ENCODE measurements at regions not wholly inside any gene's neighbourhood (a gene's known extent, or its start where the extent isn't known, plus 50 kb on each side); places are given as distances from the start of the nearest gene placed in this dataset.

DNA sequence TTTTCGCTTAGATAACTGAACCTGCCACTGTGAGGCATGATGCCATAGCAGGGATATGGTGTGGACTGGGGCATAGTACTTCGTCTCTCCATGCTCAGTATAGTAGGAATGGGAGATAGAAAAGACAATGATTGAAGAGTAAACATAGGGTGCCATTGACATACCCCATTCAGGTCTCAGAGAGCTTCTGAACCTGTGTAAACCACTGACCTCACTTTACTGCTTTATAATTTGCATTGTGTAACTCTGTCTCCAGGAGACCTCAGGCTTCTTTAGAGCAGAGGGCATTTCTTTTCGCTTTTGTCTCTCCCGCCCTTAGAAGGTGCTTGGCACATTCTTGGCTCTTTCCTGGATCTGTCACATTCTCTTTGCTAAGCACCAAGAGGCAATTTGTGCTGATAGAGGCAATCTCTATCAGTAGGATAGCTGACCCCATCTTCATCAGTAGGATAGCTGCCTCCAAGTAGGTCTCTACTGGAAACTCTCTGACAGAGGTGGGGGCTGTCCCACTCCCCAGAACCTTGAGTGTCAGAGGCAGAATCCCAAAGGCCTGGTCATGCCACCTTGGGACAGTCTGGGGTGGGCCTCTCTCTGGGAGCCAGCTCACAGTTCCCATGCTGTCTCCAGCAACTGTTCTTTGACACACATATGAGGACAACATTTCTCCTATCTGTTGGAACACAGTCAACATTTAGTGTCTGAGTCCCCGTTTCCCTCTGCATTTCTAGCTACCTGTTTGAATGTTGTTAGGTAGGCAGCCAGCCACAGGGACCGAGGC is 181.9 kb downstream of the UTP18 start:
- H4K20me1 ChIP-seq (ENCODE audit: insufficient read depth), result no peaks in the 10 kb centered on the region
- no peak for DNase-seq
- no peaks in the 10 kb centered on the region for H3K79me2 ChIP-seq (ENCODE audit: insufficient read depth)
- H3F3A ChIP-seq (ENCODE audit: insufficient read depth), result no peaks in the 10 kb centered on the region
- TF ChIP-seq EZH2phosphoT487 (IDR thresholded peaks at IDR 0.05; ENCODE audit: insufficient read depth, low read depth) (no peak), EZH2 (IDR thresholded peaks at IDR 0.05; ENCODE audit: insufficient read depth, poor library complexity, severe bottlenecking) (no peak)
- no peak overlapping the region for H3K4me3 ChIP-seq
- H3K27ac ChIP-seq, result no peak overlapping the region
- 29 to 33% methylated on average over 6 of the region's 6 CpGs for WGBS, 2 experiments (ENCODE audit: low coverage in 1 of 2, low lambda C conversion rate in 2 of 2, missing lambda C conversion rate in 2 of 2)
- H2AFZ ChIP-seq, result no peak overlapping the region
- no peaks in the 10 kb centered on the region for H3K36me3 ChIP-seq (ENCODE audit: low read depth)
- H3K4me2 ChIP-seq (ENCODE audit: unreplicated experiment), result no peak overlapping the region
- no peaks in the 10 kb centered on the region for H3K4me1 ChIP-seq (ENCODE audit: insufficient read depth)
- no peaks in the 10 kb centered on the region for H3K9me3 ChIP-seq (ENCODE audit: low read depth)
- H3K27me3 ChIP-seq (replicated peaks; ENCODE audit: insufficient read depth), result no peaks in the 10 kb centered on the region
- no peak overlapping the region for H3K9ac ChIP-seq
- in situ Hi-C loops (cut with MboI), result no loop called here
- no peaks in the 10 kb centered on the region for H3K9me2 ChIP-seq (ENCODE audit: insufficient read depth)

DNA sequence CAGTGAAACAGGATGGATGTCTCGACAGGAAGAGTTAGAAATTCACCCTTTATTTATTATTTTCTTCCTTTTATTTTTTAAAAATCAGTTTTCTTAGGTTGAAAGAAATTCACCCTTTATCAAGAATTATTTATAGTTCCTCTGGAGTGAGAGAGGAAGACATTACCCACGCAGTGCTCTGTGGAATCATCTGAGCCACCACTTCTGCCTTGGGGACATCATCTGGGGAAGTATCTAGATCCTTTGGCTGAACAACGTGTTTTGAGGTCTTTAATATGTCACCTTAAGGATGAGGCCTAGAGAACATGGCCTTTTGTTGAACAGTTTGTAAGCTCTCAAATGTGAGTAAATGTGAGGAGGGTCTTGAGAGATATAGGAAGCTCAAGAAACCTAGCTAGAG is 183.3 kb downstream of the UTP18 start:
- Histone ChIP-seq H3K27me3 (replicated peaks; ENCODE audit: insufficient read depth) (no peaks in the 10 kb centered on the region), H3K9ac (no peak overlapping the region), H4K20me1 (ENCODE audit: insufficient read depth) (no peaks in the 10 kb centered on the region), H3K9me2 (ENCODE audit: insufficient read depth) (no peaks in the 10 kb centered on the region), H3K4me2 (ENCODE audit: unreplicated experiment) (no peak overlapping the region), H3F3A (ENCODE audit: insufficient read depth) (no peaks in the 10 kb centered on the region), H3K9me3 (ENCODE audit: low read depth) (no peaks in the 10 kb centered on the region), H3K4me1 (ENCODE audit: insufficient read depth) (no peaks in the 10 kb centered on the region), H3K79me2 (ENCODE audit: insufficient read depth) (no peaks in the 10 kb centered on the region), H3K27ac (no peak overlapping the region), H3K36me3 (ENCODE audit: low read depth) (no peaks in the 10 kb centered on the region), H2AFZ (no peak overlapping the region), H3K4me3 (no peak overlapping the region)
- 20 to 29% methylated on average over 3 of the region's 3 CpGs for WGBS, 2 experiments (ENCODE audit: low coverage in 1 of 2, low lambda C conversion rate in 2 of 2, missing lambda C conversion rate in 2 of 2)
- TF ChIP-seq EZH2phosphoT487 (IDR thresholded peaks at IDR 0.05; ENCODE audit: insufficient read depth, low read depth), result no peak
- no peak for TF ChIP-seq EZH2 (IDR thresholded peaks at IDR 0.05; ENCODE audit: insufficient read depth, poor library complexity, severe bottlenecking)
- in situ Hi-C loops (cut with MboI), result no loop called here
- no peak for DNase-seq

DNA sequence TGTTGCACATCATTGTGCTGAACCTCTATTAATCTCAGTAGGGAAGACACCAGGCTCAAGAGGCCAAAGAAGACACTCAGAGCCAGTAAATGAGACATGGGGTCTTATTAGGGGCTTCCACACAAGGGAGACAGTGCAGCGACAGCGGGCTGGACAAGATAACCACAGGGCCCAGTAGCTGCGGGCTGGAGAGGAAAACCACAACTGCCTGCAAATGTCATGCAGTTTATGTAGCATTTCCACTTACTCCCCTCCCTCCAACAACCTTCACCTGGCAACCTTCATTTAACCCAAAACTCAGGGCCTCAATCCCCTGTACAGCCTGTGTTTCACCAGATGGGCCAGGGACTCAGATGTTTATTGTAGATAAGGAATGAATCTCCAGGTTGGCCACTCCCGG is 185.6 kb downstream of the UTP18 start:
- Histone ChIP-seq H3K36me3 (ENCODE audit: low read depth) (no peaks in the 10 kb centered on the region), H2AFZ (no peak overlapping the region), H3K4me3 (no peak overlapping the region), H4K20me1 (ENCODE audit: insufficient read depth) (no peaks in the 10 kb centered on the region), H3K9ac (no peak overlapping the region), H3K79me2 (ENCODE audit: insufficient read depth) (no peaks in the 10 kb centered on the region), H3K27me3 (replicated peaks; ENCODE audit: insufficient read depth) (no peaks in the 10 kb centered on the region), H3K27ac (no peak overlapping the region), H3K4me2 (ENCODE audit: unreplicated experiment) (no peak overlapping the region), H3F3A (ENCODE audit: insufficient read depth) (no peaks in the 10 kb centered on the region), H3K9me2 (ENCODE audit: insufficient read depth) (no peaks in the 10 kb centered on the region), H3K9me3 (ENCODE audit: low read depth) (no peaks in the 10 kb centered on the region), H3K4me1 (ENCODE audit: insufficient read depth) (no peaks in the 10 kb centered on the region)
- in situ Hi-C loops (cut with MboI), result no loop called here
- WGBS, 2 experiments (ENCODE audit: low coverage in 1 of 2, low lambda C conversion rate in 2 of 2, missing lambda C conversion rate in 2 of 2), result 18 to 20% methylated on average over 4 of the region's 4 CpGs
- TF ChIP-seq EZH2 (IDR thresholded peaks at IDR 0.05; ENCODE audit: insufficient read depth, poor library complexity, severe bottlenecking), result no peak
- DNase-seq, result no peak

DNA sequence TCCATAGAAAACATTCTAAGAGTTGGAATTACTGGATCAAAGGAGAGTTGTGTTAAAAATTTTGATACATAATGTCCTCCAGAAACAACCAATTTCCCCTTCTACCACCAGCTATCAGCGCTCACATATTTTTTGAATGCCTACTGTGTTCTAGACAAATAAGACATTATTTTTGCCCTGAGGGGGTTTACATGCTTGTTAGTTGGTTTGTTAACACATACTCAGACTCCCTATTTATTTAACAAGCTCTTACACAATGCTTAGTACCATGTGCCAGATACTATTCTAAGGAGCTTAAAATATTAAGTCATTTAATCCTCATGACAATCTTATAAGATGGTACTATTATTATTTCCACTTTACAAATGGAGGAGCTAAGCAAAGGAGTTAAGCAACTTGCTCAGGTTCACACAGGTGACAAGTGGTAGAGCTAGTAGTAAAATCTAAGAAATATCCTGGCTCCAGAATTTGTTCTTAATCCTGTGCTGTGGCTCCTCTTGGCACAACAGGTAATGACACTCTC is 194.2 kb downstream of the UTP18 start:
- H3K9me2 ChIP-seq (ENCODE audit: insufficient read depth), result no peaks in the 10 kb centered on the region
- no peaks in the 10 kb centered on the region for H3K27me3 ChIP-seq (replicated peaks; ENCODE audit: insufficient read depth)
- no peaks in the 10 kb centered on the region for H4K20me1 ChIP-seq (ENCODE audit: insufficient read depth)
- H3F3A ChIP-seq (ENCODE audit: insufficient read depth), result no peaks in the 10 kb centered on the region
- TF ChIP-seq EZH2 (IDR thresholded peaks at IDR 0.05; ENCODE audit: insufficient read depth, poor library complexity, severe bottlenecking) (no peak), EZH2phosphoT487 (IDR thresholded peaks at IDR 0.05; ENCODE audit: insufficient read depth, low read depth) (no peak)
- H3K27ac ChIP-seq, result no peak overlapping the region
- H3K36me3 ChIP-seq (ENCODE audit: low read depth), result no peaks in the 10 kb centered on the region
- in situ Hi-C loops (cut with MboI), result no loop called here
- H3K9me3 ChIP-seq (ENCODE audit: low read depth), result no peaks in the 10 kb centered on the region
- no peaks in the 10 kb centered on the region for H3K79me2 ChIP-seq (ENCODE audit: insufficient read depth)
- H3K4me1 ChIP-seq (ENCODE audit: insufficient read depth), result no peaks in the 10 kb centered on the region
- no peak for DNase-seq
- WGBS, 2 experiments (ENCODE audit: low coverage in 1 of 2, low lambda C conversion rate in 2 of 2, missing lambda C conversion rate in 2 of 2), result 43 to 52% methylated on average over 1 of the region's 1 CpG
- no peak overlapping the region for H2AFZ ChIP-seq
- H3K4me3 ChIP-seq, result no peak overlapping the region
- no peak overlapping the region for H3K4me2 ChIP-seq (ENCODE audit: unreplicated experiment)
- no peak overlapping the region for H3K9ac ChIP-seq
